ENCODE measurements at regions not wholly inside any gene's neighbourhood (a gene's known extent, or its start where the extent isn't known, plus 50 kb on each side); places are given as distances from the start of the nearest gene placed in this dataset.

DNA sequence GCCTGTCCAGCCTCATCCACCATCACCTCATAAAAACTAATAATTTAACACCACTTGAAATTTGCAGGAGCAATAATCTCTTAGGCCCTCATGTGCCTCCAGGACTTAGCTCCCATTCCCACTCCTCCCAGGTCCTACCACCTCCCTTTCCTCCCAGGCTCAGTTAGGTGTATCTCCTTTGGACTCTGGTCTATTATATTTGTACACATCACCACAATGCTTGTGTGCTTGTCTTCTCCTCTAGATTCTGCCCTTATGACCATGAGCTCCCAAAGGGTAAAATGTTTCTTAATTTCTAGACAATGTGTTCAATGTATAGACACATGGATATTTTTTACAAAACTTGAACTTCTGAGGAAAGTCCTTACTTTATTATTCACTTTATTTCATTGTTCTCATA is 182.0 kb upstream of the ZC3H15 start:
- no peak for TF ChIP-seq CTCF (IDR thresholded peaks at IDR 0.05)
- no peak for TF ChIP-seq POLR2A (IDR thresholded peaks at IDR 0.05)
